ENCODE measurements at regions not wholly inside any gene's neighbourhood (a gene's known extent, or its start where the extent isn't known, plus 50 kb on each side); places are given as distances from the start of the nearest gene placed in this dataset.
A peak's percentile ranks its signal among the peaks of the same experiment; 100 is the strongest.

DNA sequence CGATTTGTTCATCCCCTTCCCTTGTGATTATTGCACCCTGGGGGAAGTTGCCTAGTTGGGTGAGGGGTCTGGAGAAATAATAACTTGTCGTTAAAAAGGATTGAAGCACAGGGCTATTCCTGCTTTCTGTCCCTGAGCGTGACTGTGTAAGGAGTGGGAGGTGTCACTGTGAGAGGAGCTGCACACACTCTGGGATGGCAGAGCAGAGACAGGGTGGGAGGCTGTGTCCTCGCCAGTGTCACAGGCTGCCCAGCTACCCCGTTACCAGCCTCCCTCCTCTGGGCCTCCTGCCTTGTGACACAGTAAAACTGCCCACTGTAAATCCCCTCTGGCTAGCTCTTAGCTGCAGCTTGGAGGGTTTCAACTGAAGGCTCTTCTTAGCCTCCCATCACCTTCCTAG is 460.6 kb downstream of the AACS start:
- H3K27me3 ChIP-seq, result no peaks in the 10 kb centered on the region
- H3K9me3 ChIP-seq, result peaks cover 0 to 6% (median 0%) of the 10 kb centered on the region in 4 donors
- H3K4me3 ChIP-seq, result no peak overlapping the region
- H3K27ac ChIP-seq, result no peak overlapping the region
- DNase-seq, result no peak
- no peaks in the 10 kb centered on the region for H3K4me1 ChIP-seq
- H3K36me3 ChIP-seq, result no peaks in the 10 kb centered on the region
- no peak for TF ChIP-seq CTCF (IDR thresholded peaks at IDR 0.05)
- no peak for TF ChIP-seq POLR2A (IDR thresholded peaks at IDR 0.05)

GRCh38 chr12:125528281-125528680 is 463.0 kb downstream of the AACS start:
- Histone ChIP-seq H3K27ac (no peak overlapping the region), H3K4me3 (no peak overlapping the region), H3K9me3 (no peaks in the 10 kb centered on the region), H3K36me3 (no peaks in the 10 kb centered on the region), H3K4me1 (no peaks in the 10 kb centered on the region), H3K27me3 (no peaks in the 10 kb centered on the region)
- DNase-seq, result no peak
- TF ChIP-seq CTCF (IDR thresholded peaks at IDR 0.05), result no peak
- no peak for TF ChIP-seq POLR2A (IDR thresholded peaks at IDR 0.05)

DNA sequence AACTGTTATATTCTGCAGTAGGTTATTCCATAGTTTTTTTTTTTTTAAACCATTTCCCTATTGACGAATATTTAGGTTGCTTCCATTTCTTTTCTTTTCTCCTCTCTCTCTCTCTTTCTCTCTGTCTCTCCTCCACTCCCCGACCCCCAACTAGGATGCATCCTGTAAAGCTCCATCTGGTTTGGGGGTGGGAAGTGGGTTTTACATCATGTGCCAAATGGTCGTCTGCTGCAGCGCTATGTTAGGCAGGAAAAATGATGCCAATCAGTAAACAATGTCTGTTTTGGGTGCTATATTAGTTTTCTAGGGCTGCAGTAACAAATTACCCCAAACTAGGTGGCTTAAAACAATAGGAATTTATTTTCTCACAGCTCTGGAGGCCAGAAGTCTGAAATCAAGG is 465.0 kb downstream of the AACS start:
- Histone ChIP-seq H3K4me1 (no peaks in the 10 kb centered on the region), H3K9me3 (no peaks in the 10 kb centered on the region), H3K4me3 (no peak overlapping the region), H3K27me3 (no peaks in the 10 kb centered on the region), H3K27ac (no peak overlapping the region), H3K36me3 (no peaks in the 10 kb centered on the region)
- TF ChIP-seq CTCF (IDR thresholded peaks at IDR 0.05), result no peak
- DNase-seq, result no peak

- TF ChIP-seq POLR2A (IDR thresholded peaks at IDR 0.05), result no peak
- no peak for TF ChIP-seq CTCF (IDR thresholded peaks at IDR 0.05)
- no peaks in the 10 kb centered on the region for H3K36me3 ChIP-seq
- H3K27ac ChIP-seq, result no peak overlapping the region
- no peaks in the 10 kb centered on the region for H3K9me3 ChIP-seq
- no peak overlapping the region for H3K4me3 ChIP-seq
- no peaks in the 10 kb centered on the region for H3K27me3 ChIP-seq
- no peaks in the 10 kb centered on the region for H3K4me1 ChIP-seq
- DNase-seq, result no peak
These were observed 465.6 kb downstream of the AACS start for GRCh38 chr12:125530876-125531275.

DNA sequence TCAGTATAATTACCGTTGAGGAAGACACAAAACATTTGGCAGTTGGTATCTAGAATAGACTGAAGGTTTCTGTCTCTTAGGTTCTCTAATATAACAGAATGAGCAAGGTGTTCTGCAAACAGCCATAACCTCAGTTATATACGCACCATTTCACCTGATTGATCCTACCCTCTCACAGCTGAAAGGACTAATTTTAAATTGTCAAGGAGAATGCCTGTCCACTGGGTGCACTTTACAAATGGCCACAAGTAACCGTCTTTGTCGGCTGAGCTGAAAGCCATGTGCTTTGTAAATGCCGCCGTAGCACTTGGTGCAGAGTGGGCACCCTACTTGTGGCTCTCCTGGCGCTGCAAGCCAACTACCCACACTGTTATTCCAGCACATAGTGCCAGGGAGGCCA is 466.3 kb downstream of the AACS start:
- H3K27me3 ChIP-seq, result no peaks in the 10 kb centered on the region
- no peak for DNase-seq
- H3K27ac ChIP-seq, result no peak overlapping the region
- H3K9me3 ChIP-seq, result no peaks in the 10 kb centered on the region
- no peak overlapping the region for H3K4me3 ChIP-seq
- H3K4me1 ChIP-seq, result no peaks in the 10 kb centered on the region
- no peaks in the 10 kb centered on the region for H3K36me3 ChIP-seq
- TF ChIP-seq POLR2A (IDR thresholded peaks at IDR 0.05), result no peak
- TF ChIP-seq CTCF (IDR thresholded peaks at IDR 0.05), result no peak

DNA sequence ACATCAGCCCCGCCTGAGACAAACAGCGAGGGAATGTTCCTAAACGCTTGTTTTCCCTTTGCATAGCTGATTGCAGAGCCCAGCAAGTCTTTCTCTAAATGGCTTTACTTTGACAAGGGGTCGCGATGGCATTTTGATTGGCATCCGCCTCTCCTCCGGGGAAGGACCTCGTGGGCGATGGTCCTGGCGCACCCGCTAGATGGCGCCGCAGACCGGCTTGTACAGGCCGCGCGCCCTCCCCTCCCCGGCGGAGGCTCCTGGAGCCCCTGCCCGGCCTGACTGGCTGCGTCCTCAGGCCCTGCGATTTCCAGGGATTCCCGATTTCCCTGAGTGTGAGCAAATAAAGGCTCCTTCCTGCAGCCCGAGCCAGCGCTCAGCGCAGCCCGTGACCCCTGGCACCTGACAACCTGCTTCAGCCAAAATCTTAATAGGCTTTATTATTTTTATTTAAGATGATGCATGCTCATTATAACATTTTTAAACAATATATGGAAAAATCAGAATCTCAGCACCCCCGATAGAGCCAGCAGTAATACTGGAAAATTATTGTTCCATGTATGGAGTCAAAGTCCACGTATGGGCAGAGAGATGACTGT is 468.3 kb downstream of the AACS start:
- no peaks in the 10 kb centered on the region for H3K9me3 ChIP-seq
- no peak overlapping the region for H3K4me3 ChIP-seq
- no peaks in the 10 kb centered on the region for H3K27me3 ChIP-seq
- H3K4me1 ChIP-seq, result no peaks in the 10 kb centered on the region
- no peak for DNase-seq
- no peaks in the 10 kb centered on the region for H3K36me3 ChIP-seq
- H3K27ac ChIP-seq, result no peak overlapping the region
- peak in 2 of 6 experiments; percentile 15 to 46 for TF ChIP-seq CTCF (IDR thresholded peaks at IDR 0.05)
- no peak for TF ChIP-seq POLR2A (IDR thresholded peaks at IDR 0.05)
